HG03045 (cell line): ENCODE measurements at regions not wholly inside any gene's neighbourhood (a gene's known extent, or its start where the extent isn't known, plus 50 kb on each side); places are given as distances from the start of the nearest gene placed in this dataset.

Experiments used
- ATAC-seq: cut with Tn5 transposase; IDR thresholded peaks from one replicate; pipeline ENCODE4 v1.9.1; 2021; ENCODE audit warnings: mild to moderate bottlenecking, moderate library complexity; ENCODE audit not compliant: unreplicated experiment

DNA sequence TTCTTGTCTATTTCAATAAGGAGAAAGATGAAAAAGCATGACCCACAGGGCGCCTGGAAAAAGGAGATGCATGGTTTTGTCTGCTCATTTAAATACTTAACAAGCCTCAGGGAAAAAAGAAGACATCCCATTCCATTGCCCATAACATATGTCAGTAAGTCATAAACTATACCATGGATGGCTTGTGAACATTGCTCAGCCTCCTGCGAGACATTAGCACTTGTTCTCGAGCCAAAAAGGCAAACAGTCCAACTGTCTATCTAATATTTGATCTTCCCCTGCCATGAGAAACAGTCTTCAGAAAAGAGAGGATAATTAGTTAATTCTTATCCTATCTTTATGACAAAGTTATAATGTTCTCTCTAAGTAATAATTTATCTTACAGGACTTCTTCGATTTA is 527.4 kb downstream of the HACE1 start:
- no peak for ATAC-seq

GRCh38 chr6:104326173-104327001 is 533.3 kb downstream of the HACE1 start:
- ATAC-seq, result no peak

- ATAC-seq, result no peak
Measured at GRCh38 chr6:104325341-104326172, 534.2 kb downstream of the HACE1 start.

GRCh38 chr6:104324301-104324700 is 535.4 kb downstream of the HACE1 start:
- no peak for ATAC-seq

DNA sequence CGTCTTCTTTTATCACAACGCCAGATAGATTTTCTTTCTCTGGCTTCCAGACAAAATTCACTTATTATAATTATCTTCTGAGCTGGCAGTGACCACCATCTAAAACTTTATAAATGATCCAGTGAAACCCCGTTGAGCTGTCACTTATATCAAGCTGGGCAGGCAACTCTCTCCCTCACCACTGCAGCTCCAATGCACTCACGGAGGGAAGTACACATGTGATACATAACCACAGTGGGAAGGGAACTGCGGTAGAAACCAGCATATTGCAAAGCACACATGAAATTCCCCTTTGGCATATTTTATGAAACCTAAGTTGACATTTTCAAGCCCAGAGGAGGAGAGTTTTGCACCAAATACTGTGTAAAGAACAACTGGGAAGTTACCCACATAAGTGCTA is 536.9 kb downstream of the HACE1 start:
- ATAC-seq, result no peak

GRCh38 chr6:104321301-104321700 is 538.4 kb downstream of the HACE1 start:
- no peak for ATAC-seq

- ATAC-seq, result no peak
Measured at GRCh38 chr6:104320896-104321295, 538.8 kb downstream of the HACE1 start.

DNA sequence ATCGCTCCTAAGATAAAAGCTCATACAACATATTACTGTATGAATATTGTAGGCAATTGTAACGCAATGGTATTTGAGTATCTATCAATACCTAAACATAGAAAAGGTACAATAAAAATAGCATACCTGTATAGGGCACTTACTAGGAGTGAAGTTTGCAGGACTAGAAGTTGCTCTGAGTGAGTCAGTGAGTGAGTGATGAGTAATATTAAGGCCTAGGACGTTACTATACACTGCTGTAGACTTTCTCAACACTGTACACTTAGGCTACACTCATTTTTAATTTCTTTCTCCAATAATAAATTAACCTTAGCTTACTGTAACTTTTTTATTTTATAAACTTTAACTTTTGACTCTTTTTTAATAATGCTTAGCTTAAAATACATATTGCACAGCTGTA is 546.9 kb downstream of the HACE1 start:
- no peak for ATAC-seq

- ATAC-seq, result no peak
Measured at GRCh38 chr6:104306211-104306610, 553.5 kb downstream of the HACE1 start.

DNA sequence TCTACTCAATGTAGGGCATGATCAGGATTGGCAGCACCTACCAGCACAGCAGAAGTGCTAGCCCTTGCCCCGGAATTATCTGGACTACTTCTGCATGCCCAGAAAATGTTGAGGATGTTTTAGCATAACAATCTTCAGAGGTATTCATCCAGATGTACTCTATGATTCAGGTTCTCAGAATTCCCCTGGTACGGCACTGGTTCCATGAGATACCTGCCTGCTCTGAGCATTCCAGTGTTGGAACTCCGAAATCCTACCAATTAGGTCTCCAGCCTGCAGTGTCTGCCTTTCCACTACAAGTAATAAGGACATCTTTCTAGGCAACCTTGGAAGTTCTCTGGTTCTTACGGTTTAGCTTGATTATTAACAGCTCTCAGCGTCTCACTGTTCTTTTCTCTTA is 554.5 kb downstream of the HACE1 start:
- no peak for ATAC-seq

- ATAC-seq, result no peak
Measured at GRCh38 chr6:104301951-104302350, 557.8 kb downstream of the HACE1 start.

DNA sequence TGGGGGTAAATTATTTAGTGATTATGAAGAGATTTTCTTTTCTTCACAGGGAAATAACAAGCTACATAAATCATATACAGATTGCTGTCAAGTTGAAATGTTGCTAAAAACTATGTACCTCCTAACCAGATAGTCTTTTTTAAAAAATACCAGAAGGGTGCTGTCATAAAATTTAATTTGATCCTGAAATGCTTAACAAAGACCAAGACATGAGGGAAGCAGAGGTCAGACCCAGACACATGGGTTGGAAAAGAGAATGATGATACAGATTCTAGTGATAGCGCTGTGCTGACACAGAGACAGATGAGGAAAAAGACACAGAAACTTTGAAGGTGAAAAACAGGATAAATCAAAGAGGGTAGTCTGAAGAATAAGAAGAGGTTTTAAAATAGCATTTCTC is 573.1 kb downstream of the HACE1 start:
- ATAC-seq, result no peak

DNA sequence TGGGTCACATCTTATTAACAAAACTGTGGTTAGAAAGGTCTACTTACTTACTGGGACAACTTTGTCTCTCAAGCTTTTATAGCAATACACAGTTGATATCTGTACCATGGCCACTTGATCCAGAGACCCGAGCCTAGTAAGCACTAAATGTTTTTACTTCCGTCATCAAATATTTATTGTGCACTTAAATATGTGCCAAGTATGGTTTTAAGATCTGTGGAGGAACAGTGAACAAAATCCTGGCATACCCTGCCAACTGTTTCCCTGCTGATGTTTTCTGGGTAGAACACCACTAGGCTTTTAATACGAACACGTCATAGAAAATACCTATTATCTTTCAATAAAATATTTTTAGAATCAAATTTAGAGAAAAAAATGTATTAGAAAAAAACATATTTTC is 574.8 kb downstream of the HACE1 start:
- ATAC-seq, result no peak

- no peak for ATAC-seq
Measured at GRCh38 chr6:104282581-104282980, 577.1 kb downstream of the HACE1 start.

DNA sequence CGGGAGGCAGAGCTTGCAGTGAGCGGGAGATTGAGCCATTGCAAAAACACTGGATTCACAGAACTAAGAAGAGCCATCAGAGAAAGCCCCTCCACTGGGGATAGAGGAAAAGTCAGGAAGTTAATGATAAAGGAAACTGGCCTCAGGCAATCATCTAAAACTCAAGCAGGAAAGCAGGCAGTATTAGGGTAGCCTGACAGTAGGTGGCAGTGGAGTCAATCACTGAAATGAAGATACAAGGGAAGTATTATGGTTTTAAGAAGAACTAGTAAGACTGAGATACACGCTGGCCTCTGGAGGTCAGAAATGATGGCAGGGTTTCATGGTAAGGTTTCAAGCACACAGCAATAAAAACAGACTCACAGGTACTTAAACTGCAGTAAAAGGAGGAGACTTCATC is 578.3 kb downstream of the HACE1 start:
- no peak for ATAC-seq

DNA sequence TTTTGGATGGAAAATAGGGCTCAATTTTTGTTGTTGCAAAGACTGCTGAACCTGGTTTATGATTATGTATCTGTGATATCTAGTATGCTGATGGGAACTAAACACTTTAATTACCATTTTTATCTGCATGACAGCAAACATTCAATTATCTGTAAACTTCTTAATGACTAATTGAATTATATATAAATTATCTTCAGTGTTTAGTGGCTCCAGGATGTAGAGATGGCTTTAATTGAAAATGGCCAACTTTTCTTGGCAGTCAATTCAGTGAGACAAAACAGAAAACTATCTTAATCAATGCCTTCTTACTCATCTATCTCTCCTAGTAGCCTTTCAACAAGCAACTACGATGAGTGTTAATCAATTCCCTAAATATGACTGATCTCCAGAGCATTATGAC is 591.3 kb downstream of the HACE1 start:
- no peak for ATAC-seq

DNA sequence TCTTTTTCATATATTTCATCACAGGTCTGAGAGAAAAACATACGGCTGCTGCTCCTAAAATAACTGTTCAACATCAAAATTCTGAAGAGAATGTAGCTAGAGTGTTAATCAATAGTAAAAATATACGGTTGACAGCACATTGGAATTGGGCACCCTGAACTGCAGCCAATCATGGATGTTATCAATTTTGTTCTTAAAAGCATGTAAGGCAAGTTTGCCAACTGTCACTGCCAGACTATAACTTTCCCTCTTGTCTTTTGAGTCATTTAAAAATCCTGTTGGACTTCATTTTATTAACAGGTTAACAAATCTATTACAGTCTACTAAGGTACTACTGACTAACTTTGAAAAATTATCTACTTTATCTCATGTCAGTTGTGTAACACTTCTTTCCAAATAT is 592.8 kb downstream of the HACE1 start:
- no peak for ATAC-seq

- ATAC-seq, result no peak
Measured at GRCh38 chr6:104256646-104257045, 603.1 kb downstream of the HACE1 start.

- no peak for ATAC-seq
Measured at GRCh38 chr6:104253236-104253635, 606.5 kb downstream of the HACE1 start.

DNA sequence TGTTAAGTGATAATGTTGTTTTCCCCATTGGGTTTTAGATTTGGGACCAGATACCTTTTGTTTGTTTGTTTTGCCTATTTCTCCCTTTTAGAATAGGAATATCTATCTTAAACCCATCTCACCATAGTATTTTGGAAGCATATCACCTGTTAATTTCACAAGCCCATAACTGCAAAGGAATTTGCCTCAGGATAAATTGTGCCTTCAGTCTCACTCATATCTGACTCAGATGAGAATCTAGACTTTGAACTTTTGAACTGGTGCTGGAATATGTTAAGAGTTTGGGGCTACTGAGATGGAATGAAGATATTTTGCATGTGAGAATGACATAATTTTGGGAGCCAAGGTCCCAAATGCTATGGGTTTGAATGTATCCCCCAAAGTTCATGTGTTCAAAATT is 607.4 kb downstream of the HACE1 start:
- ATAC-seq, result no peak

DNA sequence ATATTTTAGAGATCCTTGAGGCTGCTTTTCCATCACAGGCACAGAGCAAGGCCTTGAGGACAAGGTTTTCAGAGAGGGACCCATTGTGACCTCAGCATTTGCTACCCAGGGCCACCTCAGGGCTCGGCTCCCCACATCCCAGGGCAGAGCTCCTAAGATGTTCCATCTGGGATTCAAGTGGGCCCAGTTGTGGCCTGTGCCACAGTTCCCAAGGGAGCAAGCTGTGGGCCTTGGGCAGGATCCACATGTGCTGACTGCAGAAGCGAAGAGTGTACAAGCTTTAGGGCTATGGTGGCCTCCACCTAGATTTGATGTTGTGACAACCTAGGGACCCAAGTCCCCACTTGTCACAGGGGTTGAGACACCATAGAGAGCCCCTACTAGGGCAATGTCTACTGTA is 608.1 kb downstream of the HACE1 start:
- ATAC-seq, result no peak

GRCh38 chr6:104240865-104241264 is 618.9 kb downstream of the HACE1 start:
- ATAC-seq, result no peak
